NCI-H82 (cell line): ENCODE measurements at regions not wholly inside any gene's neighbourhood (a gene's known extent, or its start where the extent isn't known, plus 50 kb on each side); places are given as distances from the start of the nearest gene placed in this dataset.
A peak's percentile ranks its signal among the peaks of the same experiment; 100 is the strongest.
"Not testable (repeated sequence)": the region's sequence is repeated elsewhere in the genome, so short reads cannot be mapped to it uniquely, and the experiment has no call there.

Experiments
- DNase-seq: peaks from one replicate; lab custom pipeline; 2025; lab: John Stamatoyannopoulos, UW

DNA sequence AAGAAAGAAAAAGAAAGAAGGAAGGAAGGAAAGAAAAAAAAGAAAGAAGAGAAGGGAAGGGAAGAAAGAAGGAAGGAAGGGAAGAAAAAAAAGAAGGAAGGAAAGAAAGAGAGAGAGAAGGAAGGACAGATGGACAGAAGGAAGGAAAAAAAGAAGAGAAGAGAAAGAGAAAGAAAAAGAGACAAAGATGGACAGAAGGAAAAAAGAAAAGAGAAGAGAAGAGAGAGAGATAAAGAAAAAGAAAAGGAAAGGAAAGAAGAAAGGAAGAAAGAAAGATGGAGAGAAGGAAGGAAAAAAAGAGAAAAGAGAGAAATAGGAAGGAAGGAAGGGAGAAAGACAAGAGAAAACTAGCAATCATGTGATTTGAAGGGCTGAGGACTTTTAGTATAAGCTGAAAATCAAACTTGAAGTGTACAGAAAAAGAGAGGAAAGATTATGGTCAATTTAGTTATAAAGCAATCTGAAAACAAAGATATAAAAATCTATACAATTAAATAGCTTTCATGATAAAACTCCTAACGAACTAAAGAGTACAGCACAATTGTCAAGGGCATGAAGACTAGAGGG is 115.3 kb downstream of the LTN1 start:
- DNase-seq: no peak

DNA sequence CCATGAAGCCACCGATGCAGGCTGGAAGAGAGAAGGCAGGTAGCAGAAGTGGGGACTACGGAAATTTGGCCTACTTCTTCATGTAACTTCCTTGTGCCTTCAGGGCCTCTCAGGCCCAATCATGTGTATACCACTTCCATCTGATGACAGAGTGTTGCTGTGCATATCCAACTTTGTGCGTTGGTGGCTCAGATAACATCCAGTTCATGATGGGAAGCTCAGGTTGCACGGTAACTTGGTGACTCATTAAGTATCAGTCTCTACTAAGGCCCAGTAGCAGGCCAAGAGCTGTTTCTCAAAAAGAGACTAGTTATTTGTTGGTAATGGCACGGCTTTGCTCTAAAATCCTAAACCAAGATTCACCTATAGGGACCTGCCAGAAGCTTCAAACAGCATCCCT is 117.6 kb downstream of the LTN1 start:
- DNase-seq: no peak

GRCh38 chr21:28872218-28872617 is 120.5 kb downstream of the LTN1 start:
- DNase-seq: peak; percentile 16

DNA sequence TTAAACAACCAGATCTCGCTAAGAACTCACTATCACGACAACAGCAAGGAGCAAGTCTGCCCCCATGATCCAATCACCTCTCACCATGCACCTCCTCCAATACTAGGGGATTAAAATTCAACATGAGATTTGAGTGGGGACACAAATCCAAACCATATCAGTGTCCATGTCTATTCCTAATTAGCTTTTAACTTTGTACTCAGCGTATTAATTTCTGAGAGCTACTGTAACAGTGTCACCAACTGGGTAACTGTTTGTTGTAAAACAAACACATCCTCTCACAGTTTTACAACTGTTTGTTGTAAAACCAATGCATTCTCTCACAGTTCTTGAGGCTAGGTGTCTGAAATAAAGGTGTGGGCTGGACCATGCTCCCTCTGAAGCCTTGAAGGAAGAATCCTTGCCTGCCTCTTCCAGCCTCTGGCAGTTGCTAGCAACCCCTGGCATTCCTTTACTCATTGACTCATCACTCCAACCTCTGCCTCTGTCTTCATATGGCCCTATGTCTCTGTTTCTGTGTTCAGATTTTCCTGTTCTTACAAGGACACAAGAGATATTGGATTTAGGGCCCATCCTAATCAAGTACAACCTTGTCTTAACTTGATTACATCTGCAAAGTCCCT is 121.2 kb downstream of the LTN1 start:
- DNase-seq: peak; percentile 31

GRCh38 chr21:28867401-28867800 is 125.3 kb downstream of the LTN1 start:
- no peak for DNase-seq

DNA sequence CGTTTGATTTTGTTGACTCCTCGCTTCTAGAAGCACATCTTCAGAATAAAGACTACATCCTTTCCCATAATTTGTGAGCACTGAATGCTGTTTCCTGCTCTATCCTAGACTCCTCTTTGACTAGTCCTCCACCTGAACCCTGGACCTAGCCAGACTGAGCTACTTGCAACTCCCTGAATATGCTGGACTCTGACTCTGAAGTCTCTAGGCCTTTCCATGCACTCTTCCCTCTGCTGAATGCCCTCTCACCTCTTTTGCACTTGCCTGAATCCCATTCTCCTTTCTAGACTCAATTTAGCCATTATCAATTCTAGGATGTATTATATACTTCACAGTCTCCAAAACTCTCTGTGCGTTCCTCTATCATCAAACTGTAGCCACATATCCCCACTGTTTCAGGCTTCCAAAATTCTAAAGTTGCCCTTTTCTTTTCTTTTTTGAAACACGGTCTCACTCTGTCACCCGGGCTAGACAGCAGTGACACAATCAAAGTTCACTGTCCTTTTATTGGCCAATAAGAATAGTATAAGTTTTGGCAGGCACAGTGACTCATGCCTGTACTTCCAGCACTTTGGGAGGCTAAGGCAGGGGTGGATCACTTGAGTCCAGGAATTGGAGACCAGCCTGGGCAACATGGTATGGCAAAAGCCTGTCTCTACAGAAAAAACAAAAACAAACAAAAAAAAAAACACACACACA is 127.0 kb downstream of the LTN1 start:
- DNase-seq: no peak

- DNase-seq: no peak
Observed at GRCh38 chr21:28858424-28858823, 134.3 kb downstream of the LTN1 start.

GRCh38 chr21:28857752-28858151 is 134.9 kb downstream of the LTN1 start:
- DNase-seq: no peak

GRCh38 chr21:28856588-28857250 is 136.0 kb downstream of the LTN1 start:
- DNase-seq: no peak

- peak; percentile 63 for DNase-seq
Observed at GRCh38 chr21:28852706-28853105, 140.0 kb downstream of the LTN1 start.

GRCh38 chr21:28851645-28852044 is 141.0 kb downstream of the LTN1 start:
- peak; percentile 93 for DNase-seq

GRCh38 chr21:28839237-28839636 is 153.4 kb downstream of the LTN1 start:
- not testable (repeated sequence) for DNase-seq

DNA sequence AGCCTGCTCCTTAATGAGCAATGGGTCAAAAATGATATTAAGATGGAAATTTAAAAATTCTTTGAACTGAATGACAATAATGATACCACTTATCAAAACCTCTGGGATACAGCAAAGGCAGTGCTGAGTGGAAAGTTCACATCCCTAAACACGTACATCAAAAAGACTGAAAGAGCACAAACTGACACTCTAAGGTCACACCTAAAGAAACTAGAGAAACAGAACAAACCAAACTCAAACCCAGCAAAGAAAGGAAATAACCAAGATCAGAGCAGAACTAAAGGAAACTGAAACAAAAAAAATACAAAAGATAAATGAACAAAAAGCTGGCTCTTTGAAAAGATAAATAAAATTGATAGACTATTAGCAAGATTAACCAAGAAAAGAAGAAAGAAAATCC is 155.3 kb downstream of the LTN1 start:
- DNase-seq: not testable (repeated sequence)

- DNase-seq: not testable (repeated sequence)
Observed at GRCh38 chr21:28836588-28836987, 156.1 kb downstream of the LTN1 start.

DNA sequence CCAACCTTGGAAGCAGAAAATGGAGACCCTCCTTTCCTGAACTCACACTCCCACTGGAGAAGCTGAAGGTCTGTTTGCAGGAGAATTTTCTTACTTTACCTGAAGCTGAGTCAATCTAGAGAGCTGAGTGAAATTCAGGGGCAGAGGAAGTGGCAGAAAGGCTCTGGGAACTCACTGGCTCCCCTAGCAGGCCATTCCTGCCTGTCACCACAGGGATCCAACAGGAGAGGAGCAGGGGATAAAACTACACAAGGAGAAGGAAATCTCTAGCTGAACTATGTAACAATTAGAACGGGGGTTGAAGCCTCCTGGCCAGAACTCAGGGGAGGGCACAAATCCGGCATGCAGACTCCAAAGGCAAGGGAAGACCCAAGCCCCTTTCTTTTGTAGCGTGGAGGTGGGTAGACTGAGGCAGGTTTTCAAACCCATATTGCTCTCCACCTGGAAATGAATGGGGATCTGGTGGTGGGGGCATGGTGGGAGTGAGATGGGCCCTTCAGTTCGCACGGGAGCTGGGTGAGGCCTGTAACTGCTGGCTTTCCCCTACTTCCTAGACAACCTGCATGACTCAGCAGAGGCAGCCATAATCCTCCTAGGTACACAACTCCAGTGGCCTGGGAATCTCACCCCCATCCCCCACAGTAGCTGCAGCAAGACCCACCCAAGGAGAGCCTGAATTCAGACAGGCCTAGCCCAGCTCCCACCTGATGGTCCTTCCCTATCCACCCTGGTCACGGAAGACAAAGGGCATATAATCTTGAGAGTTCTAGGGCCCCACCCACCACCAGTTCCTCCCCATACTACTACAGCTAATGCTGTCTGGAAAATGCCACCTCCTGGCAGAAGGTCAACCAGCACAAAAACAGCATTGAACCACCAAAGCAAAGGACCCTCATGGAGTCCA is 158.1 kb downstream of the LTN1 start:
- DNase-seq: peak; percentile 18

DNA sequence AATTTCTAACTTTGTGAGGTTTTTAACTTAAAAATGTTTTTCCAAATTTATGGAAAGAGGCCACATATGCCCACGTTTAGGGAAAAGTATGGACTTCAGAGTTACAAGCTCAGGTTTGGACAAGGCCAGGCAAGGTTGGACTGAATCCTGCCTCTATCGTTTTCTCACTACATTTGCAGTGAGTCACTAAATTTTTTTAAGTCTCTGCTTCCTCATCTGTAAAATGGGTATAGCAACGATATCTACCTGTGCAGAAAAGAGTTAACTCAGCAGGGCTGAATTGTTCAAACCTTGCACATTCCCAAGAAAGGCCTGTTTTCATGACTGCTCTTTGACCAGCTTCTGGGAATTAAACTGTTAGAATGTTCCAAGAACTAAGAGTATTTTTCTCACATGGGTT is 159.1 kb downstream of the LTN1 start:
- no peak for DNase-seq

GRCh38 chr21:28833182-28833581 is 159.5 kb downstream of the LTN1 start:
- peak; percentile 11 for DNase-seq

DNA sequence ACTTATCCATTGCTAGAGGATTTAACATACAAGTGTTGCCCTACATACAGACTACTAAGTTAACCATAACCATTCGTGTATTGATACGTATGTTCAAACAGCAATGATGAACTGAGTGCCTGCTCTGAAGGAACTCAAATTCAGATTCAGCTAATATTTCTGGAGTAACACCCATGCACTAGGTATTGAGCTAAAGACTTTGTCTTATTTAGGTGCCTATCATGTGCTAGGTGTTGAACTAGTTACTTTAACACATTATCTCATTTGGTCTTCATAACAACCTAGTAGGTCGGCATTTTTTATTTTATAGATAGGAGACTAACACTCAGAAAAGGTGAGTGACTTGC is 160.0 kb downstream of the LTN1 start:
- DNase-seq: no peak

- DNase-seq: no peak
Observed at GRCh38 chr21:28832013-28832714, 160.5 kb downstream of the LTN1 start.

- no peak for DNase-seq
Observed at GRCh38 chr21:28828981-28829380, 163.7 kb downstream of the LTN1 start.

- DNase-seq: peak; percentile 38
Observed at GRCh38 chr21:28828021-28828420, 164.7 kb downstream of the LTN1 start.
